B cell (primary cell): ENCODE measurements at regions not wholly inside any gene's neighbourhood (a gene's known extent, or its start where the extent isn't known, plus 50 kb on each side); places are given as distances from the start of the nearest gene placed in this dataset.

Experiments used
- ATAC-seq: fragments of 200-7000 bp; cut with Tn5 transposase; one replicate; pipeline ENCODE4 v1.10.0; 2021; ENCODE audit warnings: low read depth, mild to moderate bottlenecking, moderate number of reproducible peaks, moderate library complexity
- CTCF ChIA-PET: fragments of 350-600 bp; sonication (Branson Sonifier 250); formaldehyde crosslinking; loops from one replicate; lab custom pipeline; 2021; ENCODE audit warnings: antibody characterized with exemption, inconsistent platforms; lab: Charles Lee
- POLR2A ChIA-PET: fragments of 350-600 bp; sonication (Branson Sonifier 250); formaldehyde crosslinking; loops from one replicate; lab custom pipeline; 2021; ENCODE audit warnings: antibody characterized with exemption; lab: Charles Lee
- DNase-seq: peaks from one replicate; pipeline ENCODE4 v3.0.0; 2013
- H2AFZ ChIP-seq: 2 replicates; pipeline ENCODE4 v1.6.1; 2012; ENCODE audit warnings: mild to moderate bottlenecking, low read depth, low read length; ENCODE audit not compliant: insufficient read depth, poor library complexity, severe bottlenecking
- H3K27ac ChIP-seq, 2 donors: 1 replicate in 1 of 2; 2 replicates in 1 of 2; pipeline ENCODE4 v1.5.1; 2012 to 2013; ENCODE audit warnings: low read length in 2 of 2, mild to moderate bottlenecking in 2 of 2, moderate library complexity in 1 of 2
- H3K27me3 ChIP-seq, 4 experiments: fragments of 200-600 bp in 1 of 4; sonication (generic) in 1 of 4; replicated peaks in 1 of 4; 1 replicate in 2 of 4; 2 replicates in 2 of 4; pipeline versions ENCODE4 v1.6.1 to v1.7.0; 2013 to 2016; ENCODE audit warnings: low read length in 3 of 4, mild to moderate bottlenecking in 2 of 4, mixed read lengths in 1 of 4, moderate library complexity in 1 of 4; ENCODE audit not compliant: insufficient read depth in 4 of 4, control insufficient read depth in 3 of 4; ENCODE audit errors: control extremely low read depth in 1 of 4
- H3K36me3 ChIP-seq, 2 experiments: replicated peaks in 1 of 2; 1 replicate in 1 of 2; 2 replicates in 1 of 2; pipeline versions ENCODE4 v1.6.1 to v1.7.1; 2013; ENCODE audit warnings: low read length in 1 of 2; ENCODE audit not compliant: insufficient read depth in 2 of 2, control insufficient read depth in 1 of 2; ENCODE audit errors: control extremely low read depth in 1 of 2, extremely low read depth in 1 of 2
- H3K4me1 ChIP-seq, 2 donors: fragments of 200-600 bp in 1 of 2; sonication (generic) in 1 of 2; 1 replicate in 1 of 2; 2 replicates in 1 of 2; pipeline versions ENCODE4 v1.5.1 to v1.6.1; 2013 to 2017; ENCODE audit warnings: low read length in 2 of 2; ENCODE audit not compliant: control insufficient read depth in 2 of 2, insufficient read depth in 2 of 2
- H3K4me2 ChIP-seq: replicated peaks from 2 replicates; pipeline ENCODE3; 2012; ENCODE audit warnings: mild to moderate bottlenecking, low read depth, low read length; ENCODE audit not compliant: poor library complexity, severe bottlenecking
- H3K4me3 ChIP-seq, 5 experiments: fragments of 200-600 bp in 1 of 5; sonication (generic) in 1 of 5; 1 replicate in 3 of 5; 2 replicates in 2 of 5; pipeline versions ENCODE4 v1.5.1 to v1.7.0; 2011 to 2016; ENCODE audit warnings: low read length in 4 of 5, mild to moderate bottlenecking in 4 of 5, low read depth in 2 of 5, control low read depth in 1 of 5, moderate library complexity in 1 of 5; ENCODE audit not compliant: insufficient read depth in 1 of 5; ENCODE audit errors: control extremely low read depth in 1 of 5, extremely low read depth in 1 of 5
- H3K79me2 ChIP-seq: fragments of 200-600 bp; sonication (generic); one replicate; pipeline ENCODE4 v1.6.0; 2016; ENCODE audit warnings: low read length; ENCODE audit not compliant: control insufficient read depth, insufficient read depth
- H3K9ac ChIP-seq: fragments of 200-600 bp; sonication (generic); 2 replicates; pipeline ENCODE4 v1.6.1; 2017; ENCODE audit warnings: mild to moderate bottlenecking, low read length, moderate library complexity
- H3K9me3 ChIP-seq, 3 donors: one replicate each; pipeline versions ENCODE4 v1.6.1 to v1.7.1; 2013; ENCODE audit warnings: low read length in 2 of 3; ENCODE audit not compliant: control insufficient read depth in 2 of 3, insufficient read depth in 1 of 3; ENCODE audit errors: control extremely low read depth in 1 of 3
- H4K20me1 ChIP-seq: 2 replicates; pipeline ENCODE4 v1.6.0; 2012; ENCODE audit warnings: mild to moderate bottlenecking, low read length; ENCODE audit not compliant: insufficient read depth, control insufficient read depth, poor library complexity, severe bottlenecking
- H3K27ac Mint-ChIP-seq: one replicate; pipeline ENCODE4 v1.8.0; 2021; ENCODE audit warnings: mixed read lengths
- H3K27me3 Mint-ChIP-seq: one replicate; pipeline ENCODE4 v1.8.0; 2021; ENCODE audit warnings: mixed read lengths
- H3K4me1 Mint-ChIP-seq: one replicate; pipeline ENCODE4 v1.8.0; 2021; ENCODE audit warnings: mixed read lengths
- H3K4me3 Mint-ChIP-seq: one replicate; pipeline ENCODE4 v1.8.0; 2021; ENCODE audit warnings: mixed read lengths
- H3K9me3 Mint-ChIP-seq: one replicate; pipeline ENCODE4 v1.8.0; 2022; ENCODE audit warnings: mixed read lengths; ENCODE audit not compliant: insufficient read depth
- EZH2 ChIP-seq: IDR thresholded peaks from 2 replicates; pipeline ENCODE4 v1.6.1; 2012; ENCODE audit warnings: borderline replicate concordance, low read depth, mild to moderate bottlenecking, moderate library complexity, low read length; ENCODE audit not compliant: insufficient read depth, poor library complexity, severe bottlenecking
- WGBS: methylation state at CpG from one replicate; pipeline ENCODE4 v1.1.5; 2013; ENCODE audit warnings: missing lambda C conversion rate; ENCODE audit not compliant: insufficient coverage; 5-methylcytosine and 5-hydroxymethylcytosine counted together
- intact Hi-C: fragments of 100-400 bp; cut with micrococcal nuclease; formaldehyde crosslinking; loops from one replicate; pipeline ENCODE4 v1.10.0; 2022
- TF ChIP-seq, protein P1 (sequence below): fragments of 200-600 bp; IDR thresholded peaks from one replicate; pipeline ENCODE4 v1.8.0; 2022; ENCODE audit warnings: antibody characterized with exemption, mild to moderate bottlenecking

DNA sequence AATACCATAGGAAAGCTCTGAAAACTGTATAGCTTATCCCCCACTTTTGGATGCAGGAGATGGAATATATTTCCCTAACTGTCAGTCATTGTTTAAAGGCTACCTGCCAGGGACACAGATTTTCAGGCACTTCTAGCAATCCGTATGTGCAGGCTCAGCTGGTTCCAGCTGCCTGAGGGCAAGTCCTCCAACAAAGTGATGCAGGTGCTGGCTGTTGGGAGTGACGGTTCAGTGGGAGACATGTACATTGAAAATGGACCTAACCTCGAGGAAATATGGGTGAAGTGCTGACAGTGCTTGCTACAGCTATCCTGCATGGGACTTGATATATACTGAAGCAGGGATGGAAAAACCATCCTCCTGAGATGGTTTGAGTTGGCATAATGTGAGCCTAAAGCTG lies 153.1 kb upstream of the GAP43 start:
- no peak overlapping the region for H3K4me3 Mint-ChIP-seq
- 84% methylated on average over 3 of the region's 3 CpGs for WGBS
- peaks cover 7% of the 10 kb centered on the region for H3K27me3 Mint-ChIP-seq
- H3K4me1 ChIP-seq, result no peaks in the 10 kb centered on the region
- no peaks in the 10 kb centered on the region for H4K20me1 ChIP-seq
- peaks cover 0 to 5% (median 0%) of the 10 kb centered on the region in 4 experiments for H3K27me3 ChIP-seq
- no peaks in the 10 kb centered on the region for H3K4me1 Mint-ChIP-seq
- DNase-seq (no peak), ATAC-seq (no peak)
- H2AFZ ChIP-seq, result no peak overlapping the region
- no peak overlapping the region for H3K4me2 ChIP-seq
- TF ChIP-seq, protein P1, sequence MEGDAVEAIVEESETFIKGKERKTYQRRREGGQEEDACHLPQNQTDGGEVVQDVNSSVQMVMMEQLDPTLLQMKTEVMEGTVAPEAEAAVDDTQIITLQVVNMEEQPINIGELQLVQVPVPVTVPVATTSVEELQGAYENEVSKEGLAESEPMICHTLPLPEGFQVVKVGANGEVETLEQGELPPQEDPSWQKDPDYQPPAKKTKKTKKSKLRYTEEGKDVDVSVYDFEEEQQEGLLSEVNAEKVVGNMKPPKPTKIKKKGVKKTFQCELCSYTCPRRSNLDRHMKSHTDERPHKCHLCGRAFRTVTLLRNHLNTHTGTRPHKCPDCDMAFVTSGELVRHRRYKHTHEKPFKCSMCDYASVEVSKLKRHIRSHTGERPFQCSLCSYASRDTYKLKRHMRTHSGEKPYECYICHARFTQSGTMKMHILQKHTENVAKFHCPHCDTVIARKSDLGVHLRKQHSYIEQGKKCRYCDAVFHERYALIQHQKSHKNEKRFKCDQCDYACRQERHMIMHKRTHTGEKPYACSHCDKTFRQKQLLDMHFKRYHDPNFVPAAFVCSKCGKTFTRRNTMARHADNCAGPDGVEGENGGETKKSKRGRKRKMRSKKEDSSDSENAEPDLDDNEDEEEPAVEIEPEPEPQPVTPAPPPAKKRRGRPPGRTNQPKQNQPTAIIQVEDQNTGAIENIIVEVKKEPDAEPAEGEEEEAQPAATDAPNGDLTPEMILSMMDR, result no peak
- H3K27ac Mint-ChIP-seq, result no peak overlapping the region
- no peak overlapping the region for H3K9ac ChIP-seq
- H3K36me3 ChIP-seq, result no peaks in the 10 kb centered on the region
- no peaks in the 10 kb centered on the region for H3K79me2 ChIP-seq
- peaks cover 0 to 2% (median 0%) of the 10 kb centered on the region in 3 donors for H3K9me3 ChIP-seq
- no peaks in the 10 kb centered on the region for H3K9me3 Mint-ChIP-seq
- no peak overlapping the region for H3K27ac ChIP-seq
- POLR2A ChIA-PET, result no interaction called here
- no peak overlapping the region for H3K4me3 ChIP-seq
- intact Hi-C loops, result no loop called here
- CTCF ChIA-PET, result no interaction called here

DNA sequence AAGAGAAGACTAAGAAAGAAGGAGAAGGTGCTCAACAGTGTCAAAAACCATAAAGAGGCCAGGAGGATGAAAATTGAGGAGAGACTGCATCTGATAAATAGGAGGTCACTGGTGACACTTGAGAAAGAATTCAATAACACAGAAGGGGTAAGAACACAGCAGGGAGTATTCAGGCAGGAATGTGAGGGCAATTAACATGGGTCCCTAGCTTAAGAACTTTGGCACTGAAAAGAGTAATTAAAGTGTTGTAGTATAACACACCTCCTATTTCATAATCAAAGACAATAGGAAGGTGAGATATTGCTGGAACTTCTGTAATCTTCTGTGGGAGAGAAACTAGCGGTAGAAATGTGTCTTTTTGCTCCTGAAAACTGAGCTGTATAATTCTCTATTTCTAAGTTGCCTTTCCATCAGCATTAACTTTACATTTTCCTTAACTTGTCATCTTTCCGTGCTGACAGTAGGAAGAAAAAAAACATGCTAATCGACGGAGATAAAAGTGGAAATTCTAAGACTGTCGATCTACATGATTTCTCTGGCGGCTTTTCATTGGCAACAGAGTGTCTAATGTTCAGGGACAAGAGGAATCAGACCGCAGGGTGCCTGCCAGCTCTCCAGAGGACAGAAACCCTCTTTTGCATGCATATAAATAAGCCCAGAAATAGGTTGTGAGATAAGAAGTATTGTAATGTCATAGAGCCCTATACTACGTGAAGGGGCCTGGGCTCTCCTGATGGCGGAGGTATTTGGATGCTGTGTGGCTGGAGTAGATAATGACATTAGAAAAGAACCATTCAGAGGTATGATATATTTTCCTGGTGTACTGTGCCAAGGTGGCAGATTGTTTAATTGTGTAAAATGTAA lies 147.9 kb upstream of the GAP43 start:
- H3K27ac ChIP-seq, result no peak overlapping the region
- H3K4me2 ChIP-seq, result no peak overlapping the region
- WGBS, result 93% methylated on average over 4 of the region's 9 CpGs
- no peaks in the 10 kb centered on the region for H3K9me3 Mint-ChIP-seq
- H3K4me3 ChIP-seq, result no peak overlapping the region
- TF ChIP-seq, protein P1, result no peak
- no peak for TF ChIP-seq EZH2
- intact Hi-C loops, result no loop called here
- no peak overlapping the region for H3K27ac Mint-ChIP-seq
- H3K9me3 ChIP-seq, result peaks cover 0 to 2% (median 0%) of the 10 kb centered on the region in 3 donors
- no peaks in the 10 kb centered on the region for H3K79me2 ChIP-seq
- ChIA-PET CTCF (no interaction called here), POLR2A (no interaction called here)
- H4K20me1 ChIP-seq, result no peaks in the 10 kb centered on the region
- no peaks in the 10 kb centered on the region for H3K4me1 Mint-ChIP-seq
- ATAC-seq (no peak), DNase-seq (no peak)
- H3K9ac ChIP-seq, result no peak overlapping the region
- H3K27me3 ChIP-seq, result peaks cover 0 to 5% (median under 1%) of the 10 kb centered on the region in 4 experiments
- no peaks in the 10 kb centered on the region for H3K4me1 ChIP-seq
- H2AFZ ChIP-seq, result no peak overlapping the region
- H3K27me3 Mint-ChIP-seq, result peaks cover 8% of the 10 kb centered on the region
- H3K36me3 ChIP-seq, result no peaks in the 10 kb centered on the region
- H3K4me3 Mint-ChIP-seq, result no peak overlapping the region
